WTC11 (cell line): ENCODE measurements at regions not wholly inside any gene's neighbourhood (a gene's known extent, or its start where the extent isn't known, plus 50 kb on each side); places are given as distances from the start of the nearest gene placed in this dataset.

ENCODE experiments used
- ATF2 ChIP-seq: sonication (generic); formaldehyde crosslinking; IDR thresholded peaks from 2 replicates; pipeline ENCODE4 v1.8.1; 2022; ENCODE audit warnings: low read depth, missing genetic modification reagents, borderline replicate concordance
- ELF4 ChIP-seq: sonication (generic); formaldehyde crosslinking; IDR thresholded peaks from 2 replicates; pipeline ENCODE4 v1.8.1; 2022; ENCODE audit warnings: low read depth, mild to moderate bottlenecking, moderate library complexity, missing genetic modification reagents
- NFE2L1 ChIP-seq: sonication (generic); formaldehyde crosslinking; IDR thresholded peaks from 2 replicates; pipeline ENCODE4 v1.8.1; 2023; ENCODE audit warnings: missing genetic modification reagents
- TEAD1 ChIP-seq: sonication (generic); formaldehyde crosslinking; IDR thresholded peaks from 2 replicates; pipeline ENCODE4 v1.8.0; 2022; ENCODE audit warnings: mild to moderate bottlenecking, missing genetic modification reagents
- TP53 ChIP-seq: sonication (generic); formaldehyde crosslinking; IDR thresholded peaks from 2 replicates; pipeline ENCODE4 v1.8.1; 2023; ENCODE audit warnings: mild to moderate bottlenecking, missing genetic modification reagents

- TF ChIP-seq ELF4 (no peak), ATF2 (CRISPR knock-in tag) (no peak), NFE2L1 (CRISPR knock-in tag) (no peak), TEAD1 (no peak), TP53 (no peak)
Observed at GRCh38 chr10:123488436-123488835, 177.7 kb upstream of the GPR26 start.
